NB4 (cell line): ENCODE measurements at regions not wholly inside any gene's neighbourhood (a gene's known extent, or its start where the extent isn't known, plus 50 kb on each side); places are given as distances from the start of the nearest gene placed in this dataset.

ENCODE experiments used
- CTCF ChIP-seq: IDR thresholded peaks from one replicate; pipeline ENCODE4 v1.5.1; 2012; ENCODE audit warnings: low read depth, low read length
- MAX ChIP-seq: IDR thresholded peaks from 2 replicates; pipeline ENCODE4 v1.6.1; 2011; ENCODE audit warnings: low read depth, low read length
- MYC ChIP-seq: IDR thresholded peaks from 2 replicates; pipeline ENCODE4 v1.6.1; 2011; ENCODE audit warnings: low read depth, low read length
- POLR2A ChIP-seq: IDR thresholded peaks from 2 replicates; pipeline ENCODE4 v1.6.1; 2011; ENCODE audit warnings: mild to moderate bottlenecking; ENCODE audit not compliant: insufficient read length; ENCODE audit errors: extremely low read depth

GRCh38 chr6:125547381-125547780 is 202.1 kb upstream of the HEY2 start:
- no peak for TF ChIP-seq CTCF
- no peak for TF ChIP-seq MAX
- no peak for TF ChIP-seq POLR2A
- TF ChIP-seq MYC = no peak
